ENCODE measurements at regions not wholly inside any gene's neighbourhood (a gene's known extent, or its start where the extent isn't known, plus 50 kb on each side); places are given as distances from the start of the nearest gene placed in this dataset. TPM values are rescaled to one million over a fixed set of nuclear protein-coding genes. Genes with fewer than 3 reads are reported as not detected.
"Not testable (repeated sequence)": the region's sequence is repeated elsewhere in the genome, so short reads cannot be mapped to it uniquely, and the experiment has no call there.

DNA sequence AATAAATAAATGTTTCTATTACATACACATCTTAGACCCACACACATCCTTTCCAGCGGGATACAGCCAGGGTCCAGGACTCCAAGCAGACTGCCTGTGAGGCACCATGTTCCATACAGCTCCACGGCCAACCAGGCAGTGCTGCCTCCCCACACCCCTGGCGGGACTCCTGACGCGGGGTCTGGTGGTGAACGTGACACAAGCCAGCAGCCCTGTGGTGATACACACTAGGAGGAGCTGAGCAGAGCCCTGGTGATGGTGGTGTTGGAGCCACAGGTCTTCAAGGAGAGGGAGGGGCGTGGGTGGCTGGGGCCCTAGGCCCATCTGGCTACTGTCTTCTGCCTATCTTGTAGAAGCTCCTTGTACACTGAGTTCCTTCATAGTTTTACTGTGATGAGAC, 53.1 kb upstream of the LPCAT1 start:
- H3K4me1 ChIP-seq (ENCODE audit: control insufficient read depth in 3 of 3, insufficient read depth in 3 of 3, low read length in 3 of 3); H3K4me3 ChIP-seq (ENCODE audit: low read length in 3 of 3); H3K27ac ChIP-seq (ENCODE audit: low read depth, low read length); H3K9me3 ChIP-seq (ENCODE audit: control insufficient read depth in 3 of 3, low read length in 3 of 3); H3K36me3 ChIP-seq (ENCODE audit: control insufficient read depth in 3 of 3, insufficient read depth in 3 of 3, low read length in 3 of 3); H3K9ac ChIP-seq (ENCODE audit: low read depth in 1 of 3, low read length in 3 of 3); H3K27me3 ChIP-seq (ENCODE audit: control insufficient read depth in 3 of 3, insufficient read depth in 3 of 3, low read length in 3 of 3): not testable (repeated sequence)

GRCh38 chr5:1575991-1576714, 52.4 kb upstream of the LPCAT1 start:
- not testable (repeated sequence) for H3K27ac ChIP-seq (ENCODE audit: low read depth, low read length); H3K9ac ChIP-seq (ENCODE audit: low read depth in 1 of 3, low read length in 3 of 3); H3K9me3 ChIP-seq (ENCODE audit: control insufficient read depth in 3 of 3, low read length in 3 of 3); H3K4me3 ChIP-seq (ENCODE audit: low read length in 3 of 3); H3K27me3 ChIP-seq (ENCODE audit: control insufficient read depth in 3 of 3, insufficient read depth in 3 of 3, low read length in 3 of 3); H3K36me3 ChIP-seq (ENCODE audit: control insufficient read depth in 3 of 3, insufficient read depth in 3 of 3, low read length in 3 of 3); H3K4me1 ChIP-seq (ENCODE audit: control insufficient read depth in 3 of 3, insufficient read depth in 3 of 3, low read length in 3 of 3)

DNA sequence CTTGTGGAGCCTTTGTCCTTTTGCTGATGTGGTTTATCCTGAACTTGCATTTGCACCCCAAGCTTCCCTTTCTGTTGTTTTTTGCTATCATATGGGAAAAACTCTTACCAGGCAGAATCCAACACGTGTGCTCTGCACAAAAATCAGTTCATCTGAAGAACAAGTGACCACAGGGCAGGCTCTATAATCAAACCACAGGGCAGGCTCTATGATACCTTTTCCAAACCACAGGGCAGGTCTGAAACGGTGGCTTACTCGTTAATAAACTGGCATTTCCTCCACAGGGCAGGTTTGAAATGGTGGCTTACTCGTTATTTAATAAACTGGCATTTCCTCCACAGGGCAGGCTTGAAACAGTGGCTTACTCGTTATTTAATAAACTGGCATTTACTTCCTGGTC, 51.7 kb upstream of the LPCAT1 start:
- H3K27me3 ChIP-seq (ENCODE audit: control insufficient read depth in 3 of 3, insufficient read depth in 3 of 3, low read length in 3 of 3); H3K4me1 ChIP-seq (ENCODE audit: control insufficient read depth in 3 of 3, insufficient read depth in 3 of 3, low read length in 3 of 3); H3K27ac ChIP-seq (ENCODE audit: low read depth, low read length); H3K4me3 ChIP-seq (ENCODE audit: low read length in 3 of 3); H3K9ac ChIP-seq (ENCODE audit: low read depth in 1 of 3, low read length in 3 of 3); H3K9me3 ChIP-seq (ENCODE audit: control insufficient read depth in 3 of 3, low read length in 3 of 3): not testable (repeated sequence)
- peaks cover 3 to 10% (median 5%) of the 10 kb centered on the region in 3 donors for H3K36me3 ChIP-seq (ENCODE audit: control insufficient read depth in 3 of 3, insufficient read depth in 3 of 3, low read length in 3 of 3)

DNA sequence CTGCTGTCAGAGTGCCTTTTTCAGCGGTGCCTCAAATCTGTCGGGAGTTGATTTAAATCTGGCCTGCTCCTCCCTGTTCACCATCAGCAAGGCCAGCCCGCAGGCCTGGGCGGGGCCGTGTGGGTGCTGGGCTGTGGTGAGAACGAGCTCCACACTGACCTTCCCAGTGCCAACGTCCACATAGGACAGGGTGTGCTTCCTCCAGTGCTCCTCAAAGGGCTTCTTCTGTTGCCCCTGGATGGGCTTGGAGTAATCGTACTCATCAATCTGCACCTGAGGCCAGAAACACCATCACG, 50.2 kb upstream of the LPCAT1 start:
- not testable (repeated sequence) for H3K4me3 ChIP-seq (ENCODE audit: low read length in 3 of 3); H3K9ac ChIP-seq (ENCODE audit: low read depth in 1 of 3, low read length in 3 of 3); H3K27ac ChIP-seq (ENCODE audit: low read depth, low read length); H3K4me1 ChIP-seq (ENCODE audit: control insufficient read depth in 3 of 3, insufficient read depth in 3 of 3, low read length in 3 of 3); H3K9me3 ChIP-seq (ENCODE audit: control insufficient read depth in 3 of 3, low read length in 3 of 3); H3K27me3 ChIP-seq (ENCODE audit: control insufficient read depth in 3 of 3, insufficient read depth in 3 of 3, low read length in 3 of 3)
- peaks cover 5 to 10% (median 7%) of the 10 kb centered on the region in 3 donors for H3K36me3 ChIP-seq (ENCODE audit: control insufficient read depth in 3 of 3, insufficient read depth in 3 of 3, low read length in 3 of 3)

DNA sequence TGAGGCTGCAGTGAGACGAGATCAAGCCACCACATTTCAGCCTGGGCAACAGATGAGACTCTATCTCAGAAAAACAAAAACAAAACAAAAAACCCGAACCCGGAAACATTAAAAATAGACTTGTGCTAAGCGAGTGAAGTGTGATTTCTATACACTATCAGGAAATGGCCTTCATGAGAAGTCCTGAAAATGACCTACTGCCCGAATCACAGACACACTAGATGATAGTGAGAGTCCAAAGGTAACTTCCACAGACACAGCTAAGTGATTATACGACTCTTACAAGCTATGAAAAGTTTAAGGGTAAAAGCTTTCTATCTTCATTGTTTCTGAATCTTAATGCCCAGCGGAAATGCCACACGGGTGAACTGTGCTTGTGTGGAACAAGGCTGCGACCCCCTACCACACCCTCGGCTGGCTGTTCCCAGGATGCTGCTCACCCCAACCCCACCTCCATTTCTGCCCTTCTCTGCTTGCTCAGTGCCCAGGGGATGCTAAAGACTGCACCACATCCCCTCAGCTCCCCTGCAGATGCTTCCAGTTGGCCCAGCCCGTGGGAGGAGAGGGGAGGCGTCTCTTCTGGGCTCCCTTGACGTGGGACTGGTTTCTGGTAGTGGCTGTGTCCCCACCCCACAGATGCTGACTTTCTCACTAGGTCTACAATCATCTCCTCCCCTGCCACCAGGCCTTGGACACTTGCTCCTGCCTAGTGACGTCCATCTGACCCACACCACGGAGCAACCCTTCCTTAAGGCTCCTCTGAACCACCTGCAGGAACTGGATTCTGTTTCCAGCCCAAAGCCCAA, 49.7 kb upstream of the LPCAT1 start:
- H3K9me3 ChIP-seq (ENCODE audit: control insufficient read depth in 3 of 3, low read length in 3 of 3); H3K9ac ChIP-seq (ENCODE audit: low read depth in 1 of 3, low read length in 3 of 3); H3K4me1 ChIP-seq (ENCODE audit: control insufficient read depth in 3 of 3, insufficient read depth in 3 of 3, low read length in 3 of 3); H3K4me3 ChIP-seq (ENCODE audit: low read length in 3 of 3); H3K27ac ChIP-seq (ENCODE audit: low read depth, low read length); H3K27me3 ChIP-seq (ENCODE audit: control insufficient read depth in 3 of 3, insufficient read depth in 3 of 3, low read length in 3 of 3): not testable (repeated sequence)
- H3K36me3 ChIP-seq (ENCODE audit: control insufficient read depth in 3 of 3, insufficient read depth in 3 of 3, low read length in 3 of 3), result peaks cover 5 to 10% (median 7%) of the 10 kb centered on the region in 3 donors

Small RNA genes lying in the stretch of these regions (small RNA-seq; reads per million reads assigned to genes)
- gene AC091849.1 (not detected), gene MIR4277 (not detected)

Measured in skeletal muscle tissue (tissue), 4 donors.